ENCODE measurements at regions not wholly inside any gene's neighbourhood (a gene's known extent, or its start where the extent isn't known, plus 50 kb on each side); places are given as distances from the start of the nearest gene placed in this dataset.

GRCh38 chr3:105040026-105040622 is 326.6 kb upstream of the ALCAM start:
- Histone ChIP-seq H3K36me3 (no peaks in the 10 kb centered on the region), H3K27me3 (no peaks in the 10 kb centered on the region), H3K9me3 (no peaks in the 10 kb centered on the region), H3K27ac (no peak overlapping the region), H3K4me1 (no peaks in the 10 kb centered on the region), H3K4me3 (no peak overlapping the region)
- intact Hi-C loops (cut with DNase I) = no loop called here
- TF ChIP-seq, protein P1, sequence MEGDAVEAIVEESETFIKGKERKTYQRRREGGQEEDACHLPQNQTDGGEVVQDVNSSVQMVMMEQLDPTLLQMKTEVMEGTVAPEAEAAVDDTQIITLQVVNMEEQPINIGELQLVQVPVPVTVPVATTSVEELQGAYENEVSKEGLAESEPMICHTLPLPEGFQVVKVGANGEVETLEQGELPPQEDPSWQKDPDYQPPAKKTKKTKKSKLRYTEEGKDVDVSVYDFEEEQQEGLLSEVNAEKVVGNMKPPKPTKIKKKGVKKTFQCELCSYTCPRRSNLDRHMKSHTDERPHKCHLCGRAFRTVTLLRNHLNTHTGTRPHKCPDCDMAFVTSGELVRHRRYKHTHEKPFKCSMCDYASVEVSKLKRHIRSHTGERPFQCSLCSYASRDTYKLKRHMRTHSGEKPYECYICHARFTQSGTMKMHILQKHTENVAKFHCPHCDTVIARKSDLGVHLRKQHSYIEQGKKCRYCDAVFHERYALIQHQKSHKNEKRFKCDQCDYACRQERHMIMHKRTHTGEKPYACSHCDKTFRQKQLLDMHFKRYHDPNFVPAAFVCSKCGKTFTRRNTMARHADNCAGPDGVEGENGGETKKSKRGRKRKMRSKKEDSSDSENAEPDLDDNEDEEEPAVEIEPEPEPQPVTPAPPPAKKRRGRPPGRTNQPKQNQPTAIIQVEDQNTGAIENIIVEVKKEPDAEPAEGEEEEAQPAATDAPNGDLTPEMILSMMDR (IDR thresholded peaks at IDR 0.05) = no peak
- DNase-seq (no peak), ATAC-seq (peak; percentile 17)

DNA sequence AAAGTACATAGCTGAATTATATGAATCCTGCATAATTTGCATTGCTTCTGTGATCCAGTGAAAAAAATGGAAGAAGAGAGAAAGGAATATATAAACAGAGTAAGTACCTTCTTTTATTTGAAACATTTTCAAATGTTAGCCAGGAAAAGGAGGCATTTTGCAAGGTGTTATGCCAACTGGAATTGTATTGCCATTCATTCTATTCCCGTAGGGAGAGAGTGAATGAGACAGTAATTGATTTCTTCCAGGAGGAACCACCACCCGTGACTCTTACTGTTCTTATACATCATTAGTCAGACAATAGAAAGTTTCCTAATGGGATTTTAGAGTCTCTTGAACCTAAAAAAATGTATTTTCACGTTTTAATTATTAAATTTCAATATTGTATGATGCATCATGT is 324.1 kb upstream of the ALCAM start:
- Histone ChIP-seq H3K27ac (no peak overlapping the region), H3K27me3 (no peaks in the 10 kb centered on the region), H3K4me1 (no peaks in the 10 kb centered on the region), H3K36me3 (no peaks in the 10 kb centered on the region), H3K4me3 (no peak overlapping the region), H3K9me3 (no peaks in the 10 kb centered on the region)
- ATAC-seq = no peak
- TF ChIP-seq, protein P1 (IDR thresholded peaks at IDR 0.05) = no peak
- DNase-seq = no peak
- intact Hi-C loops (cut with DNase I) = no loop called here

GRCh38 chr3:105051111-105051510 is 315.6 kb upstream of the ALCAM start:
- Histone ChIP-seq H3K9me3 (no peaks in the 10 kb centered on the region), H3K4me3 (no peak overlapping the region), H3K27me3 (no peaks in the 10 kb centered on the region), H3K36me3 (no peaks in the 10 kb centered on the region), H3K4me1 (no peaks in the 10 kb centered on the region), H3K27ac (no peak overlapping the region)
- ATAC-seq = no peak
- intact Hi-C loops (cut with DNase I) = no loop called here
- no peak for DNase-seq
- TF ChIP-seq, protein P1 (IDR thresholded peaks at IDR 0.05) = no peak

DNA sequence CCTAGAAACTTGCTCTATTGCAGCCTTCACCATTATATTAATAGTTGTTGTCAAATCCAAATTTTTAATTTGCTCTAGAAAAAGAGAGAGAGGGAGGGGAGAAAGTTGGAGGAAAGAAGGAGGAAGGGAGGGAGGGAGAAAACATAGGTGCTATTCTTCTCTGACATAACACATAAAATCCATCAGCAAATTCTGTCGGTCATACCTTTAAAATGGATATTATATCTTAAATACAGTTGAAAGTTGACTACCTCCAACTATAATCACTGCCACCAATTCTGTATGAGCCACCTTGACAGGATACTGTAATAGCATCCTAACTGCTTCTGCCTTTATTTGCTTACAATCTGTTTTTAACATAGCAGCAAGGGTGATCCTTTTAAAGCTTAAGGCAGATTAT is 314.7 kb upstream of the ALCAM start:
- no peak overlapping the region for H3K27ac ChIP-seq
- H3K36me3 ChIP-seq = no peaks in the 10 kb centered on the region
- ATAC-seq (no peak), DNase-seq (no peak)
- intact Hi-C loops (cut with DNase I) = no loop called here
- H3K27me3 ChIP-seq = no peaks in the 10 kb centered on the region
- no peaks in the 10 kb centered on the region for H3K9me3 ChIP-seq
- no peak overlapping the region for H3K4me3 ChIP-seq
- H3K4me1 ChIP-seq = no peaks in the 10 kb centered on the region
- TF ChIP-seq, protein P1 (IDR thresholded peaks at IDR 0.05) = no peak

GRCh38 chr3:105062853-105063252 is 303.9 kb upstream of the ALCAM start:
- TF ChIP-seq, protein P1 (IDR thresholded peaks at IDR 0.05) = no peak
- ATAC-seq = no peak
- H3K36me3 ChIP-seq = no peaks in the 10 kb centered on the region
- no peak overlapping the region for H3K4me3 ChIP-seq
- H3K27ac ChIP-seq = no peak overlapping the region
- no peak for DNase-seq
- intact Hi-C loops (cut with DNase I) = no loop called here
- H3K9me3 ChIP-seq = peaks cover 0 to 4% of the 10 kb centered on the region in 2 donors
- no peaks in the 10 kb centered on the region for H3K27me3 ChIP-seq
- no peaks in the 10 kb centered on the region for H3K4me1 ChIP-seq

Measured in left lung (tissue), 4 donors.